ENCODE measurements at regions not wholly inside any gene's neighbourhood (a gene's known extent, or its start where the extent isn't known, plus 50 kb on each side); places are given as distances from the start of the nearest gene placed in this dataset.
A peak's percentile ranks its signal among the peaks of the same experiment; 100 is the strongest.

- intact Hi-C loops (cut with micrococcal nuclease): no loop called here
- CTCF ChIA-PET (ENCODE audit: partially characterized antibody): no interaction called here
- Histone ChIP-seq H3K4me3 (ENCODE audit: low read length in 2 of 2) (no peak overlapping the region), H3K27me3 (ENCODE audit: insufficient read depth, low read length) (no peaks in the 10 kb centered on the region), H3K27ac (ENCODE audit: low read depth, low read length) (no peak overlapping the region), H3K4me1 (ENCODE audit: insufficient read depth, low read length) (no peaks in the 10 kb centered on the region), H3K36me3 (ENCODE audit: insufficient read depth, low read length) (no peaks in the 10 kb centered on the region), H3K9me3 (ENCODE audit: control insufficient read depth in 1 of 2, low read length in 2 of 2) (no peaks in the 10 kb centered on the region)
- Mint-ChIP-seq H3K27me3 (no peaks in the 10 kb centered on the region), H3K36me3 (peaks cover 1 to 7% of the 10 kb centered on the region in 2 donors), H3K27ac (no peak overlapping the region), H3K4me3 (no peak overlapping the region), H3K4me1 (peaks cover 2 to 10% (median 8%) of the 10 kb centered on the region in 4 donors), H3K9me3 (peaks cover 0 to 16% (median 11%) of the 10 kb centered on the region in 8 donors)
- POLR2A ChIA-PET (ENCODE audit: partially characterized antibody): no interaction called here
- DNase-seq: no peak
These were observed 239.7 kb upstream of the KLF3 start for GRCh38 chr4:38424151-38424871.

GRCh38 chr4:38426532-38426931 lies 237.5 kb upstream of the KLF3 start:
- Histone ChIP-seq H3K4me1 (ENCODE audit: insufficient read depth, low read length) (no peaks in the 10 kb centered on the region), H3K27ac (ENCODE audit: low read depth, low read length) (no peak overlapping the region), H3K27me3 (ENCODE audit: insufficient read depth, low read length) (no peaks in the 10 kb centered on the region), H3K36me3 (ENCODE audit: insufficient read depth, low read length) (no peaks in the 10 kb centered on the region), H3K9me3 (ENCODE audit: control insufficient read depth in 1 of 2, low read length in 2 of 2) (no peaks in the 10 kb centered on the region), H3K4me3 (ENCODE audit: low read length in 2 of 2) (no peak overlapping the region)
- intact Hi-C loops (cut with micrococcal nuclease): no loop called here
- DNase-seq: no peak
- peaks cover 0 to 7% (median 4%) of the 10 kb centered on the region in 8 donors for H3K9me3 Mint-ChIP-seq
- H3K4me3 Mint-ChIP-seq: no peak overlapping the region
- H3K27me3 Mint-ChIP-seq: no peaks in the 10 kb centered on the region
- peak overlapping the region in 1 of 7 donors; percentile 25 for H3K27ac Mint-ChIP-seq
- no peaks in the 10 kb centered on the region for H3K36me3 Mint-ChIP-seq
- CTCF ChIA-PET (ENCODE audit: partially characterized antibody): no interaction called here
- POLR2A ChIA-PET (ENCODE audit: partially characterized antibody): no interaction called here
- peaks cover 2 to 10% (median 8%) of the 10 kb centered on the region in 4 donors for H3K4me1 Mint-ChIP-seq

DNA sequence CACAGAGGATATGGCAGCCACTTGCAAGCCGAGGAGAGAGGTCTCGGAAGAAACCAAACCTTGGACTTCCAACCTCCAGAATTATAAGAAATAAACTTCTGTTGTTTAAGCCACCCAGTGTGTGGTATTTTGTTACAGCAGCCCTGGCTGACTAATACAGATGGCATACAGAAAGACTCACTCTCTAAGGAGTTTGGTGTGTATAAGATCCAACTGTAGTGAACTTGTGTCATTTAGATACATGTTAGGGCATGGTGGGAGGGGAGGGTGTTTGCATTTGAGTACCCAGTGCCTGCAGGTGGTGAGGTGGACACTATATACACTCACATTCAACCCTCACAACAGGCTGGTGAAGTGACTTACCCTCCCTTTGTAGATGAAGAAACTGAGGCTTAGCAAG lies 233.2 kb upstream of the KLF3 start:
- H3K9me3 Mint-ChIP-seq: peaks cover 0 to 25% (median 8%) of the 10 kb centered on the region in 8 donors
- no peaks in the 10 kb centered on the region for H3K4me1 Mint-ChIP-seq
- Histone ChIP-seq H3K27ac (ENCODE audit: low read depth, low read length) (no peak overlapping the region), H3K4me1 (ENCODE audit: insufficient read depth, low read length) (no peaks in the 10 kb centered on the region), H3K27me3 (ENCODE audit: insufficient read depth, low read length) (no peaks in the 10 kb centered on the region), H3K4me3 (ENCODE audit: low read length in 2 of 2) (no peak overlapping the region), H3K9me3 (ENCODE audit: control insufficient read depth in 1 of 2, low read length in 2 of 2) (no peaks in the 10 kb centered on the region), H3K36me3 (ENCODE audit: insufficient read depth, low read length) (no peaks in the 10 kb centered on the region)
- H3K4me3 Mint-ChIP-seq: no peak overlapping the region
- no peaks in the 10 kb centered on the region for H3K27me3 Mint-ChIP-seq
- ChIA-PET CTCF (ENCODE audit: partially characterized antibody) (no interaction called here), POLR2A (ENCODE audit: partially characterized antibody) (no interaction called here)
- intact Hi-C loops (cut with micrococcal nuclease): no loop called here
- H3K27ac Mint-ChIP-seq: no peak overlapping the region
- H3K36me3 Mint-ChIP-seq: no peaks in the 10 kb centered on the region
- no peak for DNase-seq

- Mint-ChIP-seq H3K9me3 (peaks cover 5 to 35% (median 23%) of the 10 kb centered on the region in 8 donors), H3K4me3 (no peak overlapping the region), H3K36me3 (peaks cover 10 to 14% of the 10 kb centered on the region in 2 donors), H3K27ac (no peak overlapping the region), H3K27me3 (peaks cover 0 to 2% of the 10 kb centered on the region in 2 donors), H3K4me1 (peaks cover 0 to 4% (median 2%) of the 10 kb centered on the region in 4 donors)
- H3K27me3 ChIP-seq (ENCODE audit: insufficient read depth, low read length): no peaks in the 10 kb centered on the region
- H3K9me3 ChIP-seq (ENCODE audit: control insufficient read depth in 1 of 2, low read length in 2 of 2): peaks cover 0 to 5% of the 10 kb centered on the region in 2 donors
- ChIA-PET POLR2A (ENCODE audit: partially characterized antibody) (interaction anchor here (1.8 kb wide), 1 partner anchor 8 kb away, joined by 4 read pairs; no protein-coding TSS in a partner anchor), CTCF (ENCODE audit: partially characterized antibody) (no interaction called here)
- no peaks in the 10 kb centered on the region for H3K36me3 ChIP-seq (ENCODE audit: insufficient read depth, low read length)
- intact Hi-C loops (cut with micrococcal nuclease): no loop called here
- DNase-seq: no peak
- no peak overlapping the region for H3K27ac ChIP-seq (ENCODE audit: low read depth, low read length)
- H3K4me3 ChIP-seq (ENCODE audit: low read length in 2 of 2): no peak overlapping the region
- H3K4me1 ChIP-seq (ENCODE audit: insufficient read depth, low read length): no peaks in the 10 kb centered on the region
These were observed 221.8 kb upstream of the KLF3 start for GRCh38 chr4:38442073-38442788.

GRCh38 chr4:38449506-38450174 lies 214.4 kb upstream of the KLF3 start:
- intact Hi-C loops (cut with micrococcal nuclease): no loop called here
- Mint-ChIP-seq H3K27ac (no peak overlapping the region), H3K4me3 (peak overlapping the region in 2 of 8 donors; percentile 39 to 42)

GRCh38 chr4:38452009-38452408 lies 212.0 kb upstream of the KLF3 start:
- H3K27me3 Mint-ChIP-seq: peaks cover 0 to 2% of the 10 kb centered on the region in 2 donors
- POLR2A ChIA-PET (ENCODE audit: partially characterized antibody): no interaction called here

More at GRCh38 chr4:38449506-38450174, 214.4 kb upstream of the KLF3 start:
- CTCF ChIA-PET (ENCODE audit: partially characterized antibody): no interaction called here
- no peaks in the 10 kb centered on the region for H3K9me3 ChIP-seq (ENCODE audit: control insufficient read depth in 1 of 2, low read length in 2 of 2)
- no peak overlapping the region for H3K4me3 ChIP-seq (ENCODE audit: low read length in 2 of 2)
- no peaks in the 10 kb centered on the region for H3K27me3 ChIP-seq (ENCODE audit: insufficient read depth, low read length)
- H3K27ac ChIP-seq (ENCODE audit: low read depth, low read length): no peak overlapping the region
- peaks cover 3% of the 10 kb centered on the region for H3K4me1 ChIP-seq (ENCODE audit: insufficient read depth, low read length)
- POLR2A ChIA-PET (ENCODE audit: partially characterized antibody): interaction anchor here (1.0 kb wide), 1 partner anchor 9 kb away, joined by 4 read pairs; no protein-coding TSS in a partner anchor
- Mint-ChIP-seq H3K4me1 (peaks cover 4 to 29% (median 7%) of the 10 kb centered on the region in 4 donors), H3K9me3 (peaks cover 0 to 23% (median 11%) of the 10 kb centered on the region in 8 donors), H3K36me3 (peaks cover 3 to 10% of the 10 kb centered on the region in 2 donors), H3K27me3 (peaks cover 0 to 2% of the 10 kb centered on the region in 2 donors)
- no peaks in the 10 kb centered on the region for H3K36me3 ChIP-seq (ENCODE audit: insufficient read depth, low read length)
- DNase-seq: no peak

GRCh38 chr4:38452542-38452941 lies 211.5 kb upstream of the KLF3 start:
- no peak overlapping the region for H3K27ac Mint-ChIP-seq
- no peaks in the 10 kb centered on the region for H3K36me3 ChIP-seq (ENCODE audit: insufficient read depth, low read length)
- H3K4me3 ChIP-seq (ENCODE audit: low read length in 2 of 2): no peak overlapping the region
- intact Hi-C loops (cut with micrococcal nuclease): no loop called here
- peaks cover 20% of the 10 kb centered on the region for H3K4me1 ChIP-seq (ENCODE audit: insufficient read depth, low read length)
- H3K27ac ChIP-seq (ENCODE audit: low read depth, low read length): no peak overlapping the region
- peaks cover 0 to 2% of the 10 kb centered on the region in 2 donors for H3K27me3 Mint-ChIP-seq
- ChIA-PET CTCF (ENCODE audit: partially characterized antibody) (no interaction called here), POLR2A (ENCODE audit: partially characterized antibody) (no interaction called here)
- peaks cover 3 to 6% of the 10 kb centered on the region in 2 donors for H3K36me3 Mint-ChIP-seq
- no peaks in the 10 kb centered on the region for H3K9me3 ChIP-seq (ENCODE audit: control insufficient read depth in 1 of 2, low read length in 2 of 2)
- H3K27me3 ChIP-seq (ENCODE audit: insufficient read depth, low read length): no peaks in the 10 kb centered on the region
- H3K4me1 Mint-ChIP-seq: peaks cover 16 to 51% (median 23%) of the 10 kb centered on the region in 4 donors
- no peak overlapping the region for H3K4me3 Mint-ChIP-seq
- H3K9me3 Mint-ChIP-seq: peaks cover 0 to 19% (median 4%) of the 10 kb centered on the region in 8 donors
- no peak for DNase-seq

More at GRCh38 chr4:38452009-38452408, 212.0 kb upstream of the KLF3 start:
- Mint-ChIP-seq H3K4me3 (no peak overlapping the region), H3K4me1 (peaks cover 16 to 47% (median 21%) of the 10 kb centered on the region in 4 donors), H3K9me3 (peaks cover 0 to 22% (median 10%) of the 10 kb centered on the region in 8 donors), H3K36me3 (peaks cover 3 to 10% of the 10 kb centered on the region in 2 donors), H3K27ac (no peak overlapping the region)
- peaks cover 20% of the 10 kb centered on the region for H3K4me1 ChIP-seq (ENCODE audit: insufficient read depth, low read length)
- no peak overlapping the region for H3K4me3 ChIP-seq (ENCODE audit: low read length in 2 of 2)
- DNase-seq: no peak
- no peak overlapping the region for H3K27ac ChIP-seq (ENCODE audit: low read depth, low read length)
- CTCF ChIA-PET (ENCODE audit: partially characterized antibody): no interaction called here
- intact Hi-C loops (cut with micrococcal nuclease): no loop called here
- H3K27me3 ChIP-seq (ENCODE audit: insufficient read depth, low read length): no peaks in the 10 kb centered on the region
- H3K9me3 ChIP-seq (ENCODE audit: control insufficient read depth in 1 of 2, low read length in 2 of 2): no peaks in the 10 kb centered on the region
- no peaks in the 10 kb centered on the region for H3K36me3 ChIP-seq (ENCODE audit: insufficient read depth, low read length)

Data from CD4-positive, alpha-beta memory T cell (primary cell).